ENCODE measurements at regions not wholly inside any gene's neighbourhood (a gene's known extent, or its start where the extent isn't known, plus 50 kb on each side); places are given as distances from the start of the nearest gene placed in this dataset.

GRCh38 chr6:71391126-71391525 is 102.5 kb downstream of the OGFRL1 start:
- no peaks in the 10 kb centered on the region for H3K9me3 ChIP-seq (replicated peaks; ENCODE audit: control insufficient read depth, insufficient read depth, low read length)
- H2AFZ ChIP-seq (ENCODE audit: low read depth, low read length), result no peak overlapping the region
- no peak overlapping the region for H3K4me2 ChIP-seq (ENCODE audit: insufficient read depth, low read length)
- no peak overlapping the region for H3K4me3 ChIP-seq (replicated peaks in 1 of 3; ENCODE audit: insufficient read depth in 1 of 3, low read depth in 1 of 3, low read length in 3 of 3)
- no peaks in the 10 kb centered on the region for H3K27me3 ChIP-seq (ENCODE audit: control insufficient read depth in 2 of 2, insufficient read depth in 2 of 2, low read length in 2 of 2)
- H3K9me1 ChIP-seq (replicated peaks; ENCODE audit: control insufficient read depth, extremely low read depth, insufficient read depth, low read length), result no peaks in the 10 kb centered on the region
- no TSS peak for BruUV-seq (replicated peaks)
- TF ChIP-seq POLR2AphosphoS5 (IDR thresholded peaks at IDR 0.05; ENCODE audit: insufficient read depth, low read depth, low read length) (no peak), EZH2 (IDR thresholded peaks at IDR 0.05; ENCODE audit: borderline replicate concordance, low read depth, low read length, severe bottlenecking) (no peak), POLR2A (IDR thresholded peaks at IDR 0.05; ENCODE audit: low read depth, low read length) (no peak), GATA2 (IDR thresholded peaks at IDR 0.05; ENCODE audit: insufficient read depth, insufficient read length, low read depth, low read length) (no peak), CTCF (IDR thresholded peaks at IDR 0.05; ENCODE audit: extremely low read depth in 1 of 2, insufficient read depth in 1 of 2, low read depth in 1 of 2, low read length in 2 of 2) (no peak), FOS (IDR thresholded peaks at IDR 0.05; ENCODE audit: borderline replicate concordance, insufficient read depth, low read length) (no peak), JUN (IDR thresholded peaks at IDR 0.05; ENCODE audit: borderline replicate concordance, insufficient read depth, insufficient read length, low read depth) (no peak), MYC (IDR thresholded peaks at IDR 0.05; ENCODE audit: low read depth, low read length) (no peak), MAX (IDR thresholded peaks at IDR 0.05; ENCODE audit: insufficient read depth, insufficient read length) (no peak)
- no peak overlapping the region for H3K9ac ChIP-seq (replicated peaks; ENCODE audit: extremely low read depth, insufficient read depth, low read length)
- POLR2A ChIA-PET, result no interaction called here
- no peak overlapping the region for H3K27ac ChIP-seq (ENCODE audit: insufficient read depth, low read depth, low read length)
- dilution Hi-C loops (cut with MboI; ENCODE audit: extremely low pct_ligation_motif_present, low sequenced_read_pairs), result loop anchor here (25.0 kb wide), 1 partner anchor 121 kb away; no protein-coding TSS in a partner anchor
- CTCF ChIA-PET, result interaction anchor here (1.6 kb wide), 1 partner anchor 14 kb away, joined by 4 read pairs; no protein-coding TSS in a partner anchor
- H3K4me1 ChIP-seq (ENCODE audit: control insufficient read depth, extremely low read depth, insufficient read depth, low read length), result peaks cover 82% of the 10 kb centered on the region
- peaks cover 42% of the 10 kb centered on the region for H3K79me2 ChIP-seq (ENCODE audit: control insufficient read depth, insufficient read depth, low read length)
- DNase-seq (ENCODE audit: low read depth, low spot score) (no peak), FAIRE-seq (no peak)
- H4K20me1 ChIP-seq (replicated peaks; ENCODE audit: control insufficient read depth, extremely low read depth, insufficient read depth, low read length), result no peaks in the 10 kb centered on the region
- no peaks in the 10 kb centered on the region for H3K36me3 ChIP-seq (ENCODE audit: control insufficient read depth in 2 of 2, extremely low read depth in 1 of 2, insufficient read depth in 2 of 2, low read length in 2 of 2)
- intact Hi-C loops (cut with micrococcal nuclease), result no loop called here
